Cardiac fibroblast (primary cell): ENCODE measurements at regions not wholly inside any gene's neighbourhood (a gene's known extent, or its start where the extent isn't known, plus 50 kb on each side); places are given as distances from the start of the nearest gene placed in this dataset.

Experiments used
- DNase-seq, 2 donors: peaks; one replicate each; pipeline versions ENCODE4 v3.0.0 to v3.0.0-alpha.2; 2010; ENCODE audit warnings: low read depth in 2 of 2
- H3K4me3 ChIP-seq, 2 donors: replicated peaks in 1 of 2; 1 replicate in 1 of 2; 2 replicates in 1 of 2; pipeline ENCODE4 v1.5.1; 2011; ENCODE audit warnings: low read depth in 2 of 2, low read length in 2 of 2, mild to moderate bottlenecking in 2 of 2, moderate library complexity in 1 of 2
- CTCF ChIP-seq: IDR thresholded peaks from one replicate; pipeline ENCODE4 v1.5.1; 2011; ENCODE audit warnings: low read depth, mild to moderate bottlenecking, low read length, inconsistent platforms

DNA sequence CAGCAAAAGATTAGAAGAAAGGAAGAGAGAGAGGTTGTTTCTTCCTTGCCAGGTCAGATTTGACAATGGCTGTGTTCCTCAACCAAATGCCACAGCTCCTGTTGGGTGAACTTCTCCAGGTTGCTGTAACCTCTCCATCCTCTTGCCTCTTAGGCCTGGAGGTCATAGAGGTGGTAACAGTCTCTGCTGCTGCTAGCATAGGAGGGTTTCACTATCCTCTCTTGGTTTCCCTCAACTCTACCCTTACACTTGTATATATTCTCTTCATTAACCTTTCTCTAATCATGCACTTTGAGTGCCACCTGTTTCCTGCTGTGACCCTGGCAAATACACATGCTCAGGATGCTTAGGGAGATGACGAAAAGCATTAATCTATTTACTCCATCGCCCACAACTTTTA is 67.7 kb upstream of the HIF1A start:
- no peak for DNase-seq
- TF ChIP-seq CTCF = no peak
- H3K4me3 ChIP-seq = no peak overlapping the region

DNA sequence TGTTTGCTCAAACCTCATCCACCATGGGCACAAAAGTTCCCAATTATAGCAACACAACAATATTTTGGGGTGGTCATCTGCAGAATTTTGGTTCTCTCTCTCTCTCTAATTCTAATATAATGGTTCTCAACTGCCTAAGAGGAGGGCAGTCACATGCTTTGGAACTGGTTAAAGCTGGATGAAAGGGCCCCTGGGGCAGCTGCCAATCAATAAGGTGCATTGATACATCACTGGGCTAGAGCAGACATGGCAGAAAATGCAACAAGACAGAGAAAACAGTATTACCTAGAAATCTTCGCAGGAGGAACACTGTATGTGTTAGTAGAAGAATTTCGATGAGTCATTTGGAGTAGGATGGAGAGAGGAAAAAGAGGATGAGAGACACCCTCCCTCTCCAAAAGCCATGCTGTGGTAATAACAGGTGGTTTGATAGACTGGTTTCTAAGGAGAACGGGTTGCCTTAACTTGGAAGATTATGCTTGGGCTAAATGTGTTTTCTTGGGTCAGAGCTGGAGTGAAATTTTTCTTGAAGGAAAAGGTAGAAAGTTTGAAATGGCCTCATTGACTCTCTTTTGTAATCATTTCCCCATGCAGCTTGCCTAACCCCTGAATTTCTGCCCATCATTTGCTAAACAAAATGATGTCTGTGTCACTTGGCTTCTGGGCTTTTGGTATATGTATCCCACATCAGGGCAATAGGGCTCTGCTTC is 67.1 kb upstream of the HIF1A start:
- no peak overlapping the region for H3K4me3 ChIP-seq
- no peak for DNase-seq
- no peak for TF ChIP-seq CTCF

- H3K4me3 ChIP-seq = no peak overlapping the region
- TF ChIP-seq CTCF = no peak
- no peak for DNase-seq
Measured at GRCh38 chr14:61630399-61631044, 64.8 kb upstream of the HIF1A start.

DNA sequence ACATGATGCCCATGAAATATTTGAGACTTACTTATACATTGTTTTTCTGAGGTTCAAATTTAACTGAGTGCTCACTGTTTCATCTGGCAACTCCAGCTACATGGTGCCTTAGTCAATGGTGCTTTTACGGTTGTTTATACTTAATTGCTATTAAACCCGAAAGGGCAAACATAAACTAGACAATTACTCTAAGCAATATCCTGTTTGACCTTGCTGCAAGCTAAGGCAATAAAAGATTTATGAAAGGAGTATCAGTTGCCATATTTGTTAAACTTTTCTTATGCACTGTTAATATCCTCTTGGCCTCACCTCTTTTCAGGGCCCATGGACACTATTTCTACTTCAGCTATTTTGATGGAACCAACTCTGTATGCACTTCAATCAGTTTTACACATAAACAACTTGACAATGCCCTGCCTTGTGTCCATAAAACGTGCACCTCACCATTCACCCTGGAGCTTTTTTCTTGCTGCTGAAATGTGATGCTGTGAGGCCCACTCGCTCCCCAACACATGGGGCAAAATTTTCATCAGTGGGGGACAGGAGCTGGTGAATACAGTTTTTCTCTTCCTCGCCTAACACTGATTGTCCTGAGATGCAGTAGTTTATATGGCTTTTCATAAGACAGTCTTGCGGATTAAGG is 64.1 kb upstream of the HIF1A start:
- H3K4me3 ChIP-seq = no peak overlapping the region
- DNase-seq = no peak
- TF ChIP-seq CTCF = no peak

GRCh38 chr14:61632401-61632800 is 62.9 kb upstream of the HIF1A start:
- no peak for TF ChIP-seq CTCF
- DNase-seq = no peak
- H3K4me3 ChIP-seq = no peak overlapping the region

GRCh38 chr14:61632807-61633206 is 62.5 kb upstream of the HIF1A start:
- no peak for TF ChIP-seq CTCF
- no peak overlapping the region for H3K4me3 ChIP-seq
- no peak for DNase-seq
